ENCODE measurements at regions not wholly inside any gene's neighbourhood (a gene's known extent, or its start where the extent isn't known, plus 50 kb on each side); places are given as distances from the start of the nearest gene placed in this dataset.
"Not testable (repeated sequence)": the region's sequence is repeated elsewhere in the genome, so short reads cannot be mapped to it uniquely, and the experiment has no call there.

- no peak for DNase-seq
These were observed 437.1 kb downstream of the PLPP3 start for GRCh38 chr1:56142301-56142700.

DNA sequence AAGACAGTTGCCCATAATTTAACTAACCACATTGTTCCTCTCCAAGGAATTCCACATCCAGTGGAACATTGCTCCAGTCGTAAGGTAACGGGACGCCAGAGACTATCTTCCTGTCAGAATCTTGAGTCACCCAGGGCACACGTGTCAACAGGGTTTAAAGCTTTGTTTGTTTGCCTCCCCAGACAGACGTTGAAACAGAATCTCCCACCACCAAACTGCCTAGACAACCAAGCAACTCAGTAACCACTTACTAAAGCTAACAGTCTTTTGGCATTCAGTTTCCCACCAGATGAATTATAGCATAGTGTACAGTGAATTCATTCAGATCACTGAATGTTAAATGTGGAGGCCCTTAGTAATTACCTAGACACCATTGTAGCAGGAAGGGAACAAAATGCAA lies 439.5 kb downstream of the PLPP3 start:
- DNase-seq = no peak

DNA sequence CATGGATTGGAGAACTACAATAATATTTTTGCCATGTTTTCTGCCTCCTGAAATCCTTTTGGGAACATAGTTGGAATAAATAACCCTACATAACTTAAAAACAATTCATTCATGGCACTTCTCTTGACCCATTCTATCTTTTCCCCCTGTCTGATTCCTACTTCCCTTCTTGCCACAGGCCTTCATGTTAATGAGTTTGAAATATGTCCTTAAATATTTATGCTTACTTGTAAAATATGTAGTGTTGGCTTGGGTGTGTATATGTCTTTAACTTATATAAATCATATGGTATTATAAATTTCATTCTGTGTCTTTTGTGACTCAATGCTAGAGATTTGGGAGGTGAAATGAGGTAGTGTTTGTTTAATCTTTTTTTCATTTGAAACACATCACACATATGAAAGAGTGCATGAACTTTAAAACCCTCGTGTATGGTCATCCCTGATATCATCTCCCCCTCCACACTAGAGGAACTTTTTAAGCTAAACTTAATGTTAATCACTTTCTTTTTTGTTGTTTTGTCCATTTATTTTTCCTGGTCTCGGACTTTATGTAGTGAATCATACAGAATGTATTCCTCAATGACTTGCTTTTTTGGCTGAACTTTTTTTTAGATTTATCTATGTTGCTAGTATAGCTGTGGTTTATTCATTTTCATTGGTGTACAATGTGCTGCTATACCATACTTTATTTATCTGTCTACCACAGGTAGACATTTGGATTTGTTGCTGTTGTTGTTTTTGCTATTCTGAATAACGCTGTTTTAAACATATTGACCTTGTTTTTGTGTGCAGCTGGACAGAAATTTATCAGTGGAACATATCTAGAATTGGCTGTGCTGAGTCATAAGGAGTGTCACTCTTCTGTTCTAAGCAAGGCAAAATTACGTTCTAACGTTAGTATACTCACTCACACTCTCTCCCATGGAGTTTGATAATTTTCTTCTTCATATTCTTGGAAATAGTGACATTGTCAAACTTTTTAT lies 441.6 kb downstream of the PLPP3 start:
- DNase-seq = no peak

GRCh38 chr1:56137090-56137489 lies 442.3 kb downstream of the PLPP3 start:
- no peak for DNase-seq

DNA sequence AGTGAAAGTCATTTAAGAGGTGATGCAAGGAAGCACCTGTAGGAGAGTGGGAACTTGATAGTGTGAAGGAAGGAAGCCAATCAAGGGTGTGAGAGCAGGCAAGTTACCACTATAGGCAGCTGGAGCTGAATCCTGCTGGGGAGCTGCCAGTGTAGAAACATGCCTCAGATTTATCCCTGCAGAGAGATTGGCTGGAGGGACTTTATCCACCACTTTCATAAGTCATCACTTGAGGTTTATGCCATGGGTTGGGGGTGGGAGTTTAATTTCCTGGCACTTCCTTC lies 443.6 kb downstream of the PLPP3 start:
- no peak for DNase-seq

DNA sequence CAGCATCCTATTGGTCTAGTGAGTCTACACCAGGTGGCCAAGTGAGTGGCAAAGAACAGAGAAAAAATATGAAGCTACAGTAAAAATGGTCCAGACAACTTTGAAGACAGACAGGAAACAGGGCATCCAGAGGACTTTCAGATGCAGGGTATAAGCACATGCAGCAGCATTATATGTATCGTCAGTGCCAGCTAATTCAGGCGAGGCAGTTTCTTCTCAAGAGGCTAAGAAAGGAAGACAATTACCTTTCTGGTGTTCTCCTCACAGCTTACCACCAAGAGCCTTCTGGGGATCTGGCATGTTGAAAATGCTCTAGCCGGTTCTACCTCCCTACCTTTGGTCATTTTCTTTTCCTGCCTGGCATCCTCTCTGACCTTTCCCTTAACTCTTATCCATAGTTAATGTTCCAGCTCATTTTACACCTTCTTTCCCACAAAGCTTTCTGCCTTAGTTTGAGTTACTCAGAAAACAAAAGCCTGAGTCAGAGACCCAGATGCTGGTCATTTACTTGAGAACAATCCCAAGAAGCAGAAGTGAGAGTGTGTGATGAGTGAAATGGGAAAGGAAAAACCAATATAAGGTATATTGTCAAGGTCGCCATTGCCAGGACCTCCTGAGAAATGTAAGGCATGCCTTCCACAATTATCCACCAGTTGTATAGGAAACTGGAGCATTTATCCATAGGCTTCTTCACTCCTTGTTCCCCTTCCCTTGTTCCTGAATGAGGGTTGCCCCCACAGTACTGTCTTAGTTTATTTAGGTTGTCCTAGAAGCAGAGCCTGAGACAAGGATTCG lies 444.1 kb downstream of the PLPP3 start:
- DNase-seq = no peak

- no peak for DNase-seq
These were observed 445.6 kb downstream of the PLPP3 start for GRCh38 chr1:56133522-56134472.

DNA sequence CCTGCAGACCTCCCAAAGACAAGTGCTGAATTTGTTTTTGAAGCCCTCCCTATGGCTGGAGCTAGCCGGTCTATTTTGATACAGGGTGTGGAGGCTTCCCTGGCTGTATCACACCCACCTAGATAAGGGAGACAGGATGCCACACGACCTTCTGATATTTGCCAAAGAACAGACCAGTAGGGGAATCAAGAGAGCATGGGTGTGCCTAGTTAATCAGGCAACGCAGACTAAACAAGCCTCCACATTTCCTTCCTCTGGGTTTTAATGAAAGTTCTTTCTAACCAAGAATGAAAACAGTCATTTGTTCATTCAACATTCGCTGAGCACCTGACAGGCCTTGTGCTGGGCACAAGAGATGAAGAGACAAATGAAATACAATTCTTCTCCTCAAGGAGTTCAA lies 446.8 kb downstream of the PLPP3 start:
- no peak for DNase-seq

- no peak for DNase-seq
These were observed 449.5 kb downstream of the PLPP3 start for GRCh38 chr1:56129837-56130236.

- DNase-seq = no peak
These were observed 454.0 kb downstream of the PLPP3 start for GRCh38 chr1:56125316-56125715.

GRCh38 chr1:56123826-56124225 lies 455.5 kb downstream of the PLPP3 start:
- DNase-seq = no peak

DNA sequence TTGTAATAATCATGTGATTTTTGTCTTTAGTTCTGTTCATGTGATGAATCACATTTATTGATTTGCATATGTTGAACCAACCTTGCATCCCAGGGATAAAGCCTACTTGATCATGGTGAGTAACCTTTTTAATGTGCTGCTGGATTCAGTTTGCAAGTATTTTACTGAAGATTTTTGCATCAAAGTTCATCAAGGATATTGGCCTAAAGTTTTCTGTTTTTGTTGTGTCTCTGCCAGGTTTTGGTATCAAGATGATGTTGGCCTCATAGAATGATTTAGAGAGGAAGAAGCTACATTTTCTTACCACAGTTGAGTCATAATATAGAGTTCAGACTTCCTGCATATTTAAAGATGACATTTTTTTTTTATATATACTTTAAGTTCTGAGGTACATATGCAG lies 455.9 kb downstream of the PLPP3 start:
- DNase-seq = no peak

DNA sequence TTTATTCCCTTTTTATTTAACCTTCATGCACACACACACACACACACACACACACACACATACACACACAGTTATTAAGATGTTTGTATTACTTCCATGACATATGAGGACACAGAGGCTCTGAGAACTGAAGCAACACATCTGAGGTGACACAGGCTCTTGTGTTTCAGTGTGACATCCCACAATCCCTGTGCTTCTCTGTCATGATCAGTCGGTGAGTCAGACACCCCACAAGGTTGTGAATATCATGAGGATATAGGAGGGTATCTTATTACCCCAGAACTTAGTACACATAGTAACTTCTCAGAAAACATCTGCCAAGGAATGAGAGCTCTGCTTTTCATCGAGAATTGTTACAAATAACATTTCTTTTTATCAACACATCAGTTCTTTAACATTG lies 459.3 kb downstream of the PLPP3 start:
- no peak for DNase-seq

DNA sequence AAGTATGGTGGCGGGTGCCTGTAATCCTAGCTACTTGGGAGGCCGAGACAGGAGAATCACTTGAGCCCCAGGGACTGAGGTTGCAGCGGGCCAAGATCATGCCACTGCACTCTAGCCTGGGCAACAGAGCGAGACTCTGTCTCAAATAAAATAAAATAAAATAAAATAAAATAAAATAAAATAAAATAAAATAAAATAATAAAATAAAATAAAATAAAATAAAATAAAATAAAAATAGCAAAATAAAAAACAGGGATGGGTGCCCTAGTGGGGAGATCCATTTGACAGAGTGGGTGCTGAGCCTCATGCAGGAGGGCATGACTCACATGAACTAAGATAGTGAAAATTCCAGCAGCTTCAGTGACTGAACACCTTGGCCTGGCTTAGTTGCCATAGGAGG lies 460.7 kb downstream of the PLPP3 start:
- DNase-seq = not testable (repeated sequence)

GRCh38 chr1:56115701-56116100 lies 463.7 kb downstream of the PLPP3 start:
- no peak for DNase-seq

DNA sequence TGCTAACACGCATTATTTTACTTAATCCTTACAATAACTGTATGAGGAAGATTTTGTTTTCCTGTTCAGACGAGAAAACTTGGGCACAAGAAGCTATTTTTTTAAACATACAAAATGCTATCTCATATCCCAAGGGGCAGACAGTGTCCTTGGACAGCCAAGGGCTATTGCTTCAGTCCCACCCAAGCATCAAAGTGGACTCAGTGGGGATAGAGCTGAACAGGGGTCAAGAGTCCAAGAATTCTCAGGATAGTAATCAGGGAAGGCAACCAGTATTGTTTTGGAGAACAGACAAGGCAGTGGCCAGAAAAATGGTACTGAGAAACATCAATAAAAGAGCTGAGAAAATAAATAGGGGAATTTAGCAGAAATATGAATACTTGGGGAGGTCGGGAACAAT lies 465.7 kb downstream of the PLPP3 start:
- no peak for DNase-seq

DNA sequence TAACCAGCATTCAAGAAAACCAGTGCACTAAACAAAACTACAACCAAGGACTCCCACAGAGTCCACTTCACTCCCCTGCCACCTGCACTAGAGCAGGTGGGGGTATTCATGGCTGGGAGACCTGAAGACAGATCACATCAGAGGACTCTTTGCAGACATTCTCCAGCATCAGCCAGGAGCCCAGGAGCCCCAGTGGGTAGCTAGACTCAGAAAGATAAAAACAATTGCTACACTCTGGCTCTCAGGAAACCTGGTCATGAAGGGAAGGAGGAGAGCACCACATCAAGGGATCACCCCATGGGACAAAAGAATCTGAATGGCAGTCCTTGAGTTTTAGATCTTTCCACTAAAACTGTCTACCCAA lies 472.1 kb downstream of the PLPP3 start:
- DNase-seq = no peak

DNA sequence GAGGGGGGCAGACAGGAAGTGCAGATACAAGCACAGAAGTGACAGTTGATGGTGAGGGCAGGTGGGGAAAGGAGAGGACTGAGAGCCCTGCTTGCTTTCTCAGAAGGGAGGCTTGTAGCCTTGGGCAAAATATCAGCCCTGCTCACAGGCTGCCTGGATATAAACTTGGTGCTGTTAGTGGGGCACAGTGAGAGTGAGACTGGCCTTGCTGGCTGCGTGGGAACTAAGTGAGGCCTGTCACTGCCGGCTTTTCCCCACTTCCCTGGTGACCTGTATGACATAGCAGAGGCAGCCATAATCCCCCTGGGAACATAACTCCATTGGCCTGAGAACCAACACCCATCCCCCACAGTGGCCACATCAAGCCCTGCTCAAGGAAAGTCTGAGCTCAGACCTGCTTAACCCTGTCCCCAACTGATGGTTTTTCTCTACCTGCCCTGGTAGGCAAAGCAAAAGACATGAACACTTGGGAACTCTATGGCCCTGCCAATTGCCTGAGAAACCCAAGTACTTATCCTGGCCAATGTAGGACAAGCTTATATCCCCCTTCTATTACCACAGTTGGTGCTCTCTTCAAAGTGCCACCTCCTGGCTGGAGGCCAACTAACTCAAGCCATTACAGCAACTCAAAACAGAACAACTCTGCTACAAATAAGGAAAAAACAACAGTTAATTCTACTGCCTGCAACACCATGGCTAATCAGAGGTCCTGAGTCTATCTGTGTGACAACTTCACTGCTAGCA lies 472.7 kb downstream of the PLPP3 start:
- no peak for DNase-seq

- no peak for DNase-seq
These were observed 474.0 kb downstream of the PLPP3 start for GRCh38 chr1:56105397-56105796.

GRCh38 chr1:56099766-56100265 lies 479.5 kb downstream of the PLPP3 start:
- DNase-seq = no peak

DNA sequence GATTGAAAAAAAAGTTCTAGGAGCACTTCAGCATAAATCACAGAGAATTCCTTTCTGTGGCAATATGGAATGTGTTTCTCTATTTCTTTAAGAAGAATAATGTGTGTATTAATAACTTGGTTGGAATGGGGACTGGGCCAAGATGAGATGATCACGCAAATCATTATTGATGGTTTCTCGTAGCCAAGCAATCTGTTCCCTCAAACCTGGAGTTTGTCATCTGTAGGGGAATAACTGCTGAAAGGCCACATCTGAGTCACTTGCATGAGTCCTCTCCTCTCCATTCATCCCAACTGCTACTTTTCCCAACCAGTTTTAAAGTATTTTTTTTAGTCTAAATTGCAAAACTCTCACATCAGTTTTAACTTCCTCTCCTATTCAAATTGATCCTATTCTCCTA lies 480.4 kb downstream of the PLPP3 start:
- no peak for DNase-seq

GRCh38 chr1:56097713-56098112 lies 481.6 kb downstream of the PLPP3 start:
- DNase-seq = no peak
